ENCODE measurements at regions not wholly inside any gene's neighbourhood (a gene's known extent, or its start where the extent isn't known, plus 50 kb on each side); places are given as distances from the start of the nearest gene placed in this dataset.

DNA sequence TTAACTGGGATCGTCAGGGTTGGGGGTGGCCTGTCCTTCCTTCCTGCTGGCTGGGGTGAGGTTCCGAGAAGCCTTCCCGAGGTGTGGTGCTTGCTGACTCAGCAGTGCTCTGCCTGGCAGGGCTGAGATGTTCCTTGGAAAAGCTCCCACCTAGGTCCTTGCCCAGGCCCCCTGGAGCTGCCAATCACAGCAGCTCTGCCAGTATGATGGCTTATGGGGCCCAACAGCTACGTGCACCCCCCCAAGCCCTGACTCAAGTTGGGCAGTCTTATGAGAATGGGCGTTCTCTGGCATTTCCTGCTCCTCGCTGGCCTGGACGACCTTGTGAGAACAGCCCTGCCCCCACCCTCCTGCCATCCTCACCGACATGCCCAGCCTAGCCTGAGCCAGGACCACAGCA, 292.2 kb upstream of the CRY1 start:
- Histone ChIP-seq H3K79me2 (peaks cover 68% of the 10 kb centered on the region), H3K4me3 (ENCODE audit: low read depth, low read length) (no peak overlapping the region), H3K9me3 (ENCODE audit: control insufficient read depth, low read length) (no peaks in the 10 kb centered on the region), H3K27me3 (ENCODE audit: control insufficient read depth, insufficient read depth, low read length) (no peaks in the 10 kb centered on the region), H3K36me3 (ENCODE audit: control insufficient read depth, insufficient read depth, low read length) (no peaks in the 10 kb centered on the region), H2AFZ (no peak overlapping the region), H3K9ac (no peak overlapping the region), H3K4me1 (peaks cover 17% of the 10 kb centered on the region), H3K4me2 (ENCODE audit: low read length) (no peak overlapping the region), H3K27ac (no peak overlapping the region)
- TF ChIP-seq, protein P1, sequence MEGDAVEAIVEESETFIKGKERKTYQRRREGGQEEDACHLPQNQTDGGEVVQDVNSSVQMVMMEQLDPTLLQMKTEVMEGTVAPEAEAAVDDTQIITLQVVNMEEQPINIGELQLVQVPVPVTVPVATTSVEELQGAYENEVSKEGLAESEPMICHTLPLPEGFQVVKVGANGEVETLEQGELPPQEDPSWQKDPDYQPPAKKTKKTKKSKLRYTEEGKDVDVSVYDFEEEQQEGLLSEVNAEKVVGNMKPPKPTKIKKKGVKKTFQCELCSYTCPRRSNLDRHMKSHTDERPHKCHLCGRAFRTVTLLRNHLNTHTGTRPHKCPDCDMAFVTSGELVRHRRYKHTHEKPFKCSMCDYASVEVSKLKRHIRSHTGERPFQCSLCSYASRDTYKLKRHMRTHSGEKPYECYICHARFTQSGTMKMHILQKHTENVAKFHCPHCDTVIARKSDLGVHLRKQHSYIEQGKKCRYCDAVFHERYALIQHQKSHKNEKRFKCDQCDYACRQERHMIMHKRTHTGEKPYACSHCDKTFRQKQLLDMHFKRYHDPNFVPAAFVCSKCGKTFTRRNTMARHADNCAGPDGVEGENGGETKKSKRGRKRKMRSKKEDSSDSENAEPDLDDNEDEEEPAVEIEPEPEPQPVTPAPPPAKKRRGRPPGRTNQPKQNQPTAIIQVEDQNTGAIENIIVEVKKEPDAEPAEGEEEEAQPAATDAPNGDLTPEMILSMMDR (IDR thresholded peaks at IDR 0.05): no peak

DNA sequence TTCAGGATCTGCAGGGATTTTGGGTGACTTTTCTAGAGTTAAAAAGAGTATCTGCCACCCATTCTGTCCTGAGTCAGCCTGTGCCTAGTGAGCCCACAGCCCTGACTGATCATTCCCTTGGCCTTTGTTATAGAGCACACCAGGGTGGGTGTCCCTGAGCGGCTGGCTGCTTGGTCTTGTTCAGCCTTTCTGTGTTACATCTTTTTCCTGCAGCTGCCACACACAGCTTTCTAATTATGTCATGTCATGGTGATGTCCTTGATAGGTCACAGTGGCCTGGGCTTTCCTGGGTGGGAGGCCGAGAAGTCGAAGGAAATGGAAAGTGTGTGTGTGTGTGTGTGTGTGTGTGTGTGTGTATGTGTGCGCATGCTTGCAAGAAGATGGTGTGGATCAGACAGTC, 293.2 kb upstream of the CRY1 start:
- Histone ChIP-seq H3K27me3 (ENCODE audit: control insufficient read depth, insufficient read depth, low read length) (no peaks in the 10 kb centered on the region), H3K27ac (no peak overlapping the region), H3K36me3 (ENCODE audit: control insufficient read depth, insufficient read depth, low read length) (no peaks in the 10 kb centered on the region), H3K4me3 (ENCODE audit: low read depth, low read length) (no peak overlapping the region), H3K4me1 (peaks cover 16% of the 10 kb centered on the region), H3K79me2 (peaks cover 68% of the 10 kb centered on the region), H2AFZ (no peak overlapping the region), H3K9me3 (ENCODE audit: control insufficient read depth, low read length) (no peaks in the 10 kb centered on the region), H3K9ac (no peak overlapping the region), H3K4me2 (ENCODE audit: low read length) (peak overlapping the region; percentile 16)
- TF ChIP-seq, protein P1 (IDR thresholded peaks at IDR 0.05): no peak

DNA sequence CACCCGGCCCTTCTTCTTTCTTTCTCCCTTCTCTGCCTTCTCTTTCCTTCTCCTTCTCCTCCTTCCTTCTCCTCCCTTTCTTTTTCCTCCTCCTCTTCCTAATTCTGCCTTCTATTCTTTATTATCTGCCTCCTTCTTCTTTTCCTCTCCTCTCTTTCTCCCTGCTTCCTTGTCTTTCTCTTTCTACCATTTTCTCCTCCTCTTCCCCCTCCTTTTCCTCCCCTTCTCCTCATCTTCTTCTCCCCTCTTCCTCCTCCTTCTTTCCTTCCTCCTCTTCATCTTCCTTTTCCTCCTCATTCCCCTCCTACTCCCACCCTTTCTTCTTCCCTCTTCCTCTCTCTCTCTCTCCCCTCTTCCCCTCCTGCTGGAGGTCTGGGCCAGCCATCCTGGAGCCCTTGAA, 294.9 kb upstream of the CRY1 start:
- no peaks in the 10 kb centered on the region for H3K9me3 ChIP-seq (ENCODE audit: control insufficient read depth, low read length)
- H3K79me2 ChIP-seq: peaks cover 75% of the 10 kb centered on the region
- peaks cover 27% of the 10 kb centered on the region for H3K4me1 ChIP-seq
- H3K4me2 ChIP-seq (ENCODE audit: low read length): no peak overlapping the region
- no peaks in the 10 kb centered on the region for H3K27me3 ChIP-seq (ENCODE audit: control insufficient read depth, insufficient read depth, low read length)
- no peak overlapping the region for H3K9ac ChIP-seq
- TF ChIP-seq, protein P1 (IDR thresholded peaks at IDR 0.05): no peak
- no peak overlapping the region for H3K27ac ChIP-seq
- H2AFZ ChIP-seq: no peak overlapping the region
- H3K4me3 ChIP-seq (ENCODE audit: low read depth, low read length): no peak overlapping the region
- no peaks in the 10 kb centered on the region for H3K36me3 ChIP-seq (ENCODE audit: control insufficient read depth, insufficient read depth, low read length)

DNA sequence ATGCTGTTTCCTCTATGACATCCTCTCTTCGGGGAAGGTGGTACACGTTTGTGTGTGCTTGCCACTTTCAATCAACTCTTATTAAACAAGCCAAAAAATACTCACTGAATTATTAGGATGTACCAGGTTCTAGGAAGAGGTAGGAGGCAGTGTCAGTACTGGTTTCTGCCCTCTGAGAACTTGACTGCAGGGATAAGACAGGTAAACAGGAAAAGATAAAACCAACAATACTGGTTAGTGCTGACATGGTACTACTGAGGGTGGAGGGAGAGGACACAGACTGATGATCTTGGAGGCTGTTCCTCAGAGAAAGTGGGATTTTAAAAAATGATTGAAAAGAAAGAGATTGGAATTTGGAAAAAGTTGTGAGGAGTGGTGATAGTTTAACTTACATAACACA, 295.2 kb upstream of the PWP1 start:
- Histone ChIP-seq H3K27me3 (ENCODE audit: control insufficient read depth, insufficient read depth, low read length) (no peaks in the 10 kb centered on the region), H3K4me2 (ENCODE audit: low read length) (no peak overlapping the region), H3K36me3 (ENCODE audit: control insufficient read depth, insufficient read depth, low read length) (no peaks in the 10 kb centered on the region), H2AFZ (no peak overlapping the region), H3K9ac (no peak overlapping the region), H3K4me1 (peaks cover 20% of the 10 kb centered on the region), H3K79me2 (peaks cover 78% of the 10 kb centered on the region), H3K9me3 (ENCODE audit: control insufficient read depth, low read length) (no peaks in the 10 kb centered on the region), H3K4me3 (ENCODE audit: low read depth, low read length) (no peak overlapping the region), H3K27ac (no peak overlapping the region)
- TF ChIP-seq, protein P1 (IDR thresholded peaks at IDR 0.05): no peak

GRCh38 chr12:107393043-107393717, 292.4 kb upstream of the PWP1 start:
- Histone ChIP-seq H3K4me1 (peaks cover 28% of the 10 kb centered on the region), H3K4me2 (ENCODE audit: low read length) (no peak overlapping the region), H3K27ac (no peak overlapping the region), H3K9ac (no peak overlapping the region), H3K36me3 (ENCODE audit: control insufficient read depth, insufficient read depth, low read length) (no peaks in the 10 kb centered on the region), H3K4me3 (ENCODE audit: low read depth, low read length) (no peak overlapping the region), H2AFZ (no peak overlapping the region), H3K9me3 (ENCODE audit: control insufficient read depth, low read length) (no peaks in the 10 kb centered on the region), H3K27me3 (ENCODE audit: control insufficient read depth, insufficient read depth, low read length) (no peaks in the 10 kb centered on the region), H3K79me2 (peaks cover 65% of the 10 kb centered on the region)
- TF ChIP-seq, protein P1 (IDR thresholded peaks at IDR 0.05): no peak
